Activated naive CD4-positive, alpha-beta T cell treated with anti-CD3 and anti-CD28 coated beads for 36 hours (primary cell): ENCODE measurements at regions not wholly inside any gene's neighbourhood (a gene's known extent, or its start where the extent isn't known, plus 50 kb on each side); places are given as distances from the start of the nearest gene placed in this dataset.

Source experiments
- CTCF ChIA-PET: fragments of 350-600 bp; sonication (Branson Sonifier 250); formaldehyde crosslinking; loops from one replicate; lab custom pipeline; 2021; ENCODE audit warnings: antibody characterized with exemption; lab: Charles Lee
- DNase-seq: peaks from one replicate; pipeline ENCODE4 v3.0.0-alpha.2; 2020
- H3K27ac Mint-ChIP-seq: one replicate; pipeline ENCODE4 v1.8.0; 2021; ENCODE audit warnings: mild to moderate bottlenecking, mixed read lengths
- H3K27me3 Mint-ChIP-seq: one replicate; pipeline ENCODE4 v1.8.0; 2021; ENCODE audit warnings: low read depth, mixed read lengths
- H3K36me3 Mint-ChIP-seq: one replicate; pipeline ENCODE4 v1.8.0; 2021; ENCODE audit warnings: low read depth, mixed read lengths
- H3K4me1 Mint-ChIP-seq: one replicate; pipeline ENCODE4 v1.8.0; 2021; ENCODE audit warnings: low read depth, mixed read lengths
- H3K4me3 Mint-ChIP-seq: one replicate; pipeline ENCODE4 v1.8.0; 2021; ENCODE audit warnings: mild to moderate bottlenecking, moderate library complexity, mixed read lengths
- H3K9me3 Mint-ChIP-seq: one replicate; pipeline ENCODE4 v1.8.0; 2021; ENCODE audit warnings: mixed read lengths
- intact Hi-C: fragments of 100-400 bp; cut with micrococcal nuclease; formaldehyde crosslinking; loops from one replicate; pipeline ENCODE4 v1.15.1; 2023

- H3K4me1 Mint-ChIP-seq = no peaks in the 10 kb centered on the region
- CTCF ChIA-PET = no interaction called here
- H3K4me3 Mint-ChIP-seq = no peak overlapping the region
- H3K27me3 Mint-ChIP-seq = peaks cover 2% of the 10 kb centered on the region
- no peak overlapping the region for H3K27ac Mint-ChIP-seq
- H3K36me3 Mint-ChIP-seq = no peaks in the 10 kb centered on the region
- H3K9me3 Mint-ChIP-seq = no peaks in the 10 kb centered on the region
- intact Hi-C loops = no loop called here
- no peak for DNase-seq
These were observed 480.4 kb downstream of the GATA3 start for GRCh38 chr10:8534891-8535290.

- peaks cover 9% of the 10 kb centered on the region for H3K4me1 Mint-ChIP-seq
- intact Hi-C loops = no loop called here
- CTCF ChIA-PET = no interaction called here
- H3K27me3 Mint-ChIP-seq = peaks cover 2% of the 10 kb centered on the region
- H3K4me3 Mint-ChIP-seq = no peak overlapping the region
- H3K9me3 Mint-ChIP-seq = peaks cover 4% of the 10 kb centered on the region
- DNase-seq = no peak
- no peaks in the 10 kb centered on the region for H3K36me3 Mint-ChIP-seq
- no peak overlapping the region for H3K27ac Mint-ChIP-seq
These were observed 484.6 kb downstream of the GATA3 start for GRCh38 chr10:8539056-8539455.

GRCh38 chr10:8543361-8544056 lies 489.0 kb downstream of the GATA3 start:
- no peak for DNase-seq
- H3K27ac Mint-ChIP-seq = no peak overlapping the region
- no peak overlapping the region for H3K4me3 Mint-ChIP-seq
- peaks cover 4% of the 10 kb centered on the region for H3K9me3 Mint-ChIP-seq
- intact Hi-C loops = no loop called here
- H3K27me3 Mint-ChIP-seq = no peaks in the 10 kb centered on the region
- no peaks in the 10 kb centered on the region for H3K36me3 Mint-ChIP-seq
- CTCF ChIA-PET = no interaction called here
- peaks cover 14% of the 10 kb centered on the region for H3K4me1 Mint-ChIP-seq

GRCh38 chr10:8544057-8544380 lies 489.5 kb downstream of the GATA3 start:
- CTCF ChIA-PET = no interaction called here
- H3K4me3 Mint-ChIP-seq = no peak overlapping the region
- no peak overlapping the region for H3K27ac Mint-ChIP-seq
- no peaks in the 10 kb centered on the region for H3K27me3 Mint-ChIP-seq
- H3K36me3 Mint-ChIP-seq = no peaks in the 10 kb centered on the region
- no peak for DNase-seq
- peaks cover 14% of the 10 kb centered on the region for H3K4me1 Mint-ChIP-seq
- intact Hi-C loops = no loop called here
- peaks cover 4% of the 10 kb centered on the region for H3K9me3 Mint-ChIP-seq

- DNase-seq = no peak
- CTCF ChIA-PET = no interaction called here
- H3K9me3 Mint-ChIP-seq = peaks cover 7% of the 10 kb centered on the region
- peaks cover 14% of the 10 kb centered on the region for H3K4me1 Mint-ChIP-seq
- H3K36me3 Mint-ChIP-seq = no peaks in the 10 kb centered on the region
- intact Hi-C loops = no loop called here
- H3K4me3 Mint-ChIP-seq = no peak overlapping the region
- no peaks in the 10 kb centered on the region for H3K27me3 Mint-ChIP-seq
- H3K27ac Mint-ChIP-seq = no peak overlapping the region
These were observed 490.0 kb downstream of the GATA3 start for GRCh38 chr10:8544500-8544899.

GRCh38 chr10:8554574-8554973 lies 500.1 kb downstream of the GATA3 start:
- no peaks in the 10 kb centered on the region for H3K27me3 Mint-ChIP-seq
- peaks cover 2% of the 10 kb centered on the region for H3K9me3 Mint-ChIP-seq
- intact Hi-C loops = no loop called here
- H3K36me3 Mint-ChIP-seq = no peaks in the 10 kb centered on the region
- no peak for DNase-seq
- CTCF ChIA-PET = no interaction called here
- H3K4me3 Mint-ChIP-seq = no peak overlapping the region
- H3K27ac Mint-ChIP-seq = no peak overlapping the region
- no peaks in the 10 kb centered on the region for H3K4me1 Mint-ChIP-seq

- Mint-ChIP-seq H3K4me1 (no peaks in the 10 kb centered on the region), H3K9me3 (no peaks in the 10 kb centered on the region), H3K4me3 (no peak overlapping the region), H3K36me3 (no peaks in the 10 kb centered on the region), H3K27me3 (no peaks in the 10 kb centered on the region), H3K27ac (no peak overlapping the region)
- CTCF ChIA-PET = no interaction called here
- DNase-seq = no peak
- intact Hi-C loops = no loop called here
These were observed 501.8 kb downstream of the GATA3 start for GRCh38 chr10:8556321-8556720.

GRCh38 chr10:8563478-8563877 lies 509.0 kb downstream of the GATA3 start:
- Mint-ChIP-seq H3K36me3 (no peaks in the 10 kb centered on the region), H3K4me1 (peaks cover 4% of the 10 kb centered on the region), H3K27ac (no peak overlapping the region), H3K4me3 (no peak overlapping the region), H3K27me3 (peaks cover 2% of the 10 kb centered on the region), H3K9me3 (no peaks in the 10 kb centered on the region)
- no peak for DNase-seq
- intact Hi-C loops = no loop called here
- CTCF ChIA-PET = no interaction called here

- CTCF ChIA-PET = no interaction called here
- Mint-ChIP-seq H3K9me3 (no peaks in the 10 kb centered on the region), H3K27ac (no peak overlapping the region), H3K4me1 (peaks cover 5% of the 10 kb centered on the region), H3K36me3 (no peaks in the 10 kb centered on the region), H3K4me3 (no peak overlapping the region), H3K27me3 (peaks cover 6% of the 10 kb centered on the region)
- DNase-seq = no peak
- intact Hi-C loops = no loop called here
These were observed 512.2 kb downstream of the GATA3 start for GRCh38 chr10:8566737-8567136.

GRCh38 chr10:8568401-8568800 lies 513.9 kb downstream of the GATA3 start:
- CTCF ChIA-PET = no interaction called here
- no peak for DNase-seq
- Mint-ChIP-seq H3K27ac (no peak overlapping the region), H3K4me1 (peaks cover 5% of the 10 kb centered on the region), H3K36me3 (no peaks in the 10 kb centered on the region), H3K4me3 (no peak overlapping the region), H3K27me3 (peaks cover 6% of the 10 kb centered on the region), H3K9me3 (no peaks in the 10 kb centered on the region)
- intact Hi-C loops = no loop called here

- H3K4me3 Mint-ChIP-seq = no peak overlapping the region
- peaks cover 28% of the 10 kb centered on the region for H3K4me1 Mint-ChIP-seq
- H3K9me3 Mint-ChIP-seq = no peaks in the 10 kb centered on the region
- peaks cover 13% of the 10 kb centered on the region for H3K27me3 Mint-ChIP-seq
- CTCF ChIA-PET = no interaction called here
- H3K27ac Mint-ChIP-seq = no peak overlapping the region
- H3K36me3 Mint-ChIP-seq = no peaks in the 10 kb centered on the region
- DNase-seq = no peak
- intact Hi-C loops = loop anchor here (5.0 to 10.0 kb wide), 4 partner anchors 258 to 517 kb away; no protein-coding TSS in a partner anchor
These were observed 521.1 kb downstream of the GATA3 start for GRCh38 chr10:8575620-8576019.

GRCh38 chr10:8576281-8576680 lies 521.8 kb downstream of the GATA3 start:
- peaks cover 11% of the 10 kb centered on the region for H3K27me3 Mint-ChIP-seq
- H3K36me3 Mint-ChIP-seq = no peaks in the 10 kb centered on the region
- no peaks in the 10 kb centered on the region for H3K9me3 Mint-ChIP-seq
- intact Hi-C loops = loop anchor here (5.0 to 10.0 kb wide), 4 partner anchors 259 to 516 kb away; no protein-coding TSS in a partner anchor
- DNase-seq = no peak
- CTCF ChIA-PET = no interaction called here
- no peak overlapping the region for H3K27ac Mint-ChIP-seq
- peaks cover 28% of the 10 kb centered on the region for H3K4me1 Mint-ChIP-seq
- H3K4me3 Mint-ChIP-seq = no peak overlapping the region

GRCh38 chr10:8576911-8577310 lies 522.4 kb downstream of the GATA3 start:
- peaks cover 17% of the 10 kb centered on the region for H3K27me3 Mint-ChIP-seq
- H3K4me3 Mint-ChIP-seq = no peak overlapping the region
- no peak for DNase-seq
- no peaks in the 10 kb centered on the region for H3K9me3 Mint-ChIP-seq
- peaks cover 28% of the 10 kb centered on the region for H3K4me1 Mint-ChIP-seq
- H3K27ac Mint-ChIP-seq = no peak overlapping the region
- H3K36me3 Mint-ChIP-seq = no peaks in the 10 kb centered on the region
- intact Hi-C loops = loop anchor here (5.0 to 10.0 kb wide), 4 partner anchors 260 to 515 kb away; no protein-coding TSS in a partner anchor
- CTCF ChIA-PET = no interaction called here
